ENCODE measurements at regions not wholly inside any gene's neighbourhood (a gene's known extent, or its start where the extent isn't known, plus 50 kb on each side); places are given as distances from the start of the nearest gene placed in this dataset.

DNA sequence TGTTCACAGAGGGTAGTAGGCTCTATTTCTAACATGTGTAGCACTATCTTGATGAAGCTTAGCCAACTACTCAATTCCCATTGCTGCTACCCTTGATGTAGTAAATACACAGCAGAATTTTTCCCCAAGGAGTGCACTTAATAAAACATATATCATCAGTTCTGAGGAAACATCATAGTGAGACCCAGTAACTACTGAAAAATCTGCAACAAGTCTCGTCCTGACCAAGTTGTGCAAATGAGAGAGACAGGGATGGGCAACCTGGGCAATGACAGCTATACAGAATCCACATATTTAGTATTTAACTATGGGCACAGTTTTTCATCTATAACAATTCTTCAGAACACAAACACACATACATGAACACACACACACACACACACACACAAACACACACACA, 1073.8 kb upstream of the SORCS1 start:
- no peaks in the 10 kb centered on the region for H3K36me3 Mint-ChIP-seq (ENCODE audit: insufficient read depth, unreplicated experiment)
- no peak overlapping the region for H3K27ac Mint-ChIP-seq (ENCODE audit: unreplicated experiment)
- TF ChIP-seq, protein P1, sequence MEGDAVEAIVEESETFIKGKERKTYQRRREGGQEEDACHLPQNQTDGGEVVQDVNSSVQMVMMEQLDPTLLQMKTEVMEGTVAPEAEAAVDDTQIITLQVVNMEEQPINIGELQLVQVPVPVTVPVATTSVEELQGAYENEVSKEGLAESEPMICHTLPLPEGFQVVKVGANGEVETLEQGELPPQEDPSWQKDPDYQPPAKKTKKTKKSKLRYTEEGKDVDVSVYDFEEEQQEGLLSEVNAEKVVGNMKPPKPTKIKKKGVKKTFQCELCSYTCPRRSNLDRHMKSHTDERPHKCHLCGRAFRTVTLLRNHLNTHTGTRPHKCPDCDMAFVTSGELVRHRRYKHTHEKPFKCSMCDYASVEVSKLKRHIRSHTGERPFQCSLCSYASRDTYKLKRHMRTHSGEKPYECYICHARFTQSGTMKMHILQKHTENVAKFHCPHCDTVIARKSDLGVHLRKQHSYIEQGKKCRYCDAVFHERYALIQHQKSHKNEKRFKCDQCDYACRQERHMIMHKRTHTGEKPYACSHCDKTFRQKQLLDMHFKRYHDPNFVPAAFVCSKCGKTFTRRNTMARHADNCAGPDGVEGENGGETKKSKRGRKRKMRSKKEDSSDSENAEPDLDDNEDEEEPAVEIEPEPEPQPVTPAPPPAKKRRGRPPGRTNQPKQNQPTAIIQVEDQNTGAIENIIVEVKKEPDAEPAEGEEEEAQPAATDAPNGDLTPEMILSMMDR (IDR thresholded peaks at IDR 0.05; ENCODE audit: insufficient read depth in 1 of 2, low read depth in 1 of 2, low read length in 1 of 2, severe bottlenecking in 1 of 2, unreplicated experiment in 1 of 2) = no peak
- H3K27me3 Mint-ChIP-seq (ENCODE audit: insufficient read depth, unreplicated experiment) = no peaks in the 10 kb centered on the region
- H3K4me1 Mint-ChIP-seq (ENCODE audit: low read depth, unreplicated experiment) = no peaks in the 10 kb centered on the region
- peaks cover 5% of the 10 kb centered on the region for H3K9me3 Mint-ChIP-seq (ENCODE audit: unreplicated experiment)
- CTCF ChIA-PET = no interaction called here
- H3K27me3 ChIP-seq (replicated peaks; ENCODE audit: control insufficient read depth, insufficient read depth, low read length) = no peaks in the 10 kb centered on the region
- no peak overlapping the region for H3K4me3 Mint-ChIP-seq (ENCODE audit: unreplicated experiment)
- intact Hi-C loops (cut with micrococcal nuclease; ENCODE audit: unreplicated experiment) = no loop called here
- DNase-seq = no peak
- H3K4me1 ChIP-seq = no peaks in the 10 kb centered on the region
- no peak overlapping the region for H3K4me3 ChIP-seq (ENCODE audit: low read depth, low read length)
- POLR2A ChIA-PET = no interaction called here
- H3K36me3 ChIP-seq (ENCODE audit: control insufficient read depth, insufficient read depth, low read length) = no peaks in the 10 kb centered on the region
- no TSS peak for BruUV-seq (replicated peaks)
- H3K9me3 ChIP-seq = peaks cover 8% of the 10 kb centered on the region; the same call in 1 of the 2 replicates

DNA sequence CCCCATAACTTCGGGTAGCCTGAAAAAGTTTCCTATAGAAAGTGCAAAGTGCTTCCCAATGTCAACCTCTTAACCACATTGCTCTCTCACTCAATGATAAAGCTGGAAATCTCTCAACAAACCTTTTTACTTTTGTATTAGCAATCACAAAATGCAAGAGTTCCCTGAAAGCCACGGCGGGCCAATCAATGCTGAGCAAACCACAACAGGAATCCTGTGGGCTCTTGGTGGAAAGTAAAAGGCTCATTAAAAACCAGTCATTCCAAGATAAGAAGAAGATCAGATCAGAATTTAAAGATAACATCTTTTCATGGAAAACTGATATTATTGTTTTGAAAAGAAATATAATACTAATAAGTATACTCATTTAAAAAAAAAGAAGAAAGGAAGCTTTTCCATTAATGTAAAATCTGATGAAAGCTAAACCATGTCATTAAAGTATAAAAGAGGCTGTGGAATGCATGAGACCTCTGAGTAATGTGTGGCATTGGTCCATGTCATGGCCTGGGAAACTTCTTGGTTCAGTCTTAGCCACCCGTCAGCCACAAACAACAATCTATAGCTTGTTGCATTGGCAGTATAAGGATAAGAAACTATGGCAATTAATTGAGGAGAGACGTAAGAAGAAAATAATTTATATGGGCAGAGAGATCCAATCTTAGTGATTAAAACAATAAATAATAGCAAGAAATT, 1066.1 kb upstream of the SORCS1 start:
- CTCF ChIA-PET = no interaction called here
- H3K27ac Mint-ChIP-seq (ENCODE audit: unreplicated experiment) = no peak overlapping the region
- POLR2A ChIA-PET = no interaction called here
- H3K36me3 ChIP-seq (ENCODE audit: control insufficient read depth, insufficient read depth, low read length) = no peaks in the 10 kb centered on the region
- H3K27me3 ChIP-seq (replicated peaks; ENCODE audit: control insufficient read depth, insufficient read depth, low read length) = no peaks in the 10 kb centered on the region
- intact Hi-C loops (cut with micrococcal nuclease; ENCODE audit: unreplicated experiment) = no loop called here
- H3K27me3 Mint-ChIP-seq (ENCODE audit: insufficient read depth, unreplicated experiment) = no peaks in the 10 kb centered on the region
- H3K4me3 ChIP-seq (ENCODE audit: low read depth, low read length) = no peak overlapping the region
- TF ChIP-seq, protein P1 (IDR thresholded peaks at IDR 0.05; ENCODE audit: insufficient read depth in 1 of 2, low read depth in 1 of 2, low read length in 1 of 2, severe bottlenecking in 1 of 2, unreplicated experiment in 1 of 2) = no peak
- H3K4me3 Mint-ChIP-seq (ENCODE audit: unreplicated experiment) = no peak overlapping the region
- no peaks in the 10 kb centered on the region for H3K9me3 ChIP-seq
- H3K9me3 Mint-ChIP-seq (ENCODE audit: unreplicated experiment) = no peaks in the 10 kb centered on the region
- H3K36me3 Mint-ChIP-seq (ENCODE audit: insufficient read depth, unreplicated experiment) = no peaks in the 10 kb centered on the region
- DNase-seq = no peak
- H3K4me1 ChIP-seq = no peaks in the 10 kb centered on the region; the same call in 1 of the 2 replicates
- no peaks in the 10 kb centered on the region for H3K4me1 Mint-ChIP-seq (ENCODE audit: low read depth, unreplicated experiment)
- no TSS peak for BruUV-seq (replicated peaks)

DNA sequence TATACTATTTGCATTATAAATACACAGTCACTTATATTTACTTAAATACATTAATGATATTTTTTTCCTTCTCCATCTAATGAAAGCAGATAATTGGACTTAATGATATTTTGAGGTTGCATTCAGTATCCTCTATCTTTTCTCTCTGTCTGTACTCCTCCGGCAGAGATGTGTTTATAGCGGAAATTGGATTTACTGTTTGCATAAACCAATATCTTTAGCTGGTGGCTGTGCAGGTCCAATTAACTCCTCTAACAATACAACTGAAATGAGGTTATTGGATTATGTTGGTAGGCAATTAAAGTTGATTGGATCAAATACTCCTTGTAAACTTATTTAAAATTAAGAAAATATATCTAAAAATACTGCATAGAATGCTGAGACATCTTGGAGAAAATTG, 1044.2 kb upstream of the SORCS1 start:
- Mint-ChIP-seq H3K9me3 (ENCODE audit: unreplicated experiment) (no peaks in the 10 kb centered on the region), H3K4me3 (ENCODE audit: unreplicated experiment) (no peak overlapping the region), H3K4me1 (ENCODE audit: low read depth, unreplicated experiment) (no peaks in the 10 kb centered on the region), H3K27me3 (ENCODE audit: insufficient read depth, unreplicated experiment) (no peaks in the 10 kb centered on the region), H3K27ac (ENCODE audit: unreplicated experiment) (no peak overlapping the region), H3K36me3 (ENCODE audit: insufficient read depth, unreplicated experiment) (no peaks in the 10 kb centered on the region)
- Histone ChIP-seq H3K4me1 (no peaks in the 10 kb centered on the region), H3K27me3 (replicated peaks; ENCODE audit: control insufficient read depth, insufficient read depth, low read length) (no peaks in the 10 kb centered on the region), H3K4me3 (ENCODE audit: low read depth, low read length) (no peak overlapping the region), H3K36me3 (ENCODE audit: control insufficient read depth, insufficient read depth, low read length) (no peaks in the 10 kb centered on the region), H3K9me3 (no peaks in the 10 kb centered on the region)
- intact Hi-C loops (cut with micrococcal nuclease; ENCODE audit: unreplicated experiment) = no loop called here
- no TSS peak for BruUV-seq (replicated peaks)
- DNase-seq = no peak
- TF ChIP-seq, protein P1 (IDR thresholded peaks at IDR 0.05; ENCODE audit: insufficient read depth in 1 of 2, low read depth in 1 of 2, low read length in 1 of 2, severe bottlenecking in 1 of 2, unreplicated experiment in 1 of 2) = no peak
- ChIA-PET CTCF (no interaction called here), POLR2A (no interaction called here)
